HG03135 (cell line): ENCODE measurements at regions not wholly inside any gene's neighbourhood (a gene's known extent, or its start where the extent isn't known, plus 50 kb on each side); places are given as distances from the start of the nearest gene placed in this dataset.

Experiments used
- ATAC-seq: cut with Tn5 transposase; IDR thresholded peaks from one replicate; pipeline ENCODE4 v1.9.1; 2021; ENCODE audit warnings: mild to moderate bottlenecking, moderate library complexity; ENCODE audit not compliant: unreplicated experiment

GRCh38 chr4:114509340-114509739, 89.3 kb upstream of the UGT8 start:
- no peak for ATAC-seq

DNA sequence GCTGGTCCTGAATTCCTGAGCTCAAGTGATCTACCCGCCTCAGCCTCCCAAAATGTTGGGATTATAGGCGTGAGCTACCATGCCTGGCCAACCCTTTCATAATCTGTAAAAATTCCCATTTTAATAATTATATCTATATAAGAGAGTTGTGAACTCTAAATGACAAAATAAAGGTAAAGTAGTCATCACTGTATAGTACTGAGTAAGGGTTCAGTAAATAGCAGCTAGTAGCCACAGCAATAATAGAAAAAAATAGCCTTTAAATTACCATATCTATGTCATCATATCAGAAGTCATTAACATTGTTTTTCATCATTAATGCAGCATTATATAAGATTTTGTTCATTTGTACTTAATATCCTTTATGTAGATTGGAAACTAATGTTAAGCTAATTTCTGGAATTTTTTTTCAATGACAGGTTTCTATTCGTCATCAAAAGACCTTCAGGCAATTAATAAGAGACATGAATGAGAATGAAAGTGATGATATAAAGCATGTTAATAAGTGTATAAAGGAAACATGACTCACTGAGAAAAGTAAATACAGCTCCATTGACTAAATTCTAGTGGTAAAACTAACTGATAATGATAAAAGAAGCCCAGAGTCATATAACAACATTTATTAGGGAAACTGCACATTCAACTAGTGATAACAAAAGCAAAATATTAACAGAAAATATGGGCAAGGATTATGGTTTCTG, 85.9 kb upstream of the UGT8 start:
- no peak for ATAC-seq

- no peak for ATAC-seq
Observed at GRCh38 chr4:114519368-114519767, 79.2 kb upstream of the UGT8 start.

- ATAC-seq, result no peak
Observed at GRCh38 chr4:114527170-114527569, 71.4 kb upstream of the UGT8 start.

- ATAC-seq, result no peak
Observed at GRCh38 chr4:114527637-114528036, 71.0 kb upstream of the UGT8 start.

- no peak for ATAC-seq
Observed at GRCh38 chr4:114535725-114536124, 62.9 kb upstream of the UGT8 start.

DNA sequence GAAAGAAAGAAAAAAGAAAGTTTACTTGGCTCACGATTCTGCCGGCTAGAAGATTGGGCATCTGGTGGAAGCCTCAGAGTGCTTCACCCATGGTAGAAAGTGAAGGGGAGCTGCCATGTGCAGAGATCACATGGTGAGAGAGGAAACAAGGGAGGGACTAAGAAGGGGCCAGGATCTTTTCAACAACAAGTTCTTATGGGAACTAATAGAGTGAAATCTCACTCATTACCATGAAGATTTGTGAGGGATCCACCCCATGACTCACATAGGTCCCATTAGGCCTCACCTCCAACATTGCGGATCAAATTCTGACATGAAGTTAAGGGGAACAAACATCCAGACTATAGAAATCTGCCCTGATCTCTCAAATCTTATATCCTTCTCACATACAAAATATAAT, 61.3 kb upstream of the UGT8 start:
- ATAC-seq, result no peak

DNA sequence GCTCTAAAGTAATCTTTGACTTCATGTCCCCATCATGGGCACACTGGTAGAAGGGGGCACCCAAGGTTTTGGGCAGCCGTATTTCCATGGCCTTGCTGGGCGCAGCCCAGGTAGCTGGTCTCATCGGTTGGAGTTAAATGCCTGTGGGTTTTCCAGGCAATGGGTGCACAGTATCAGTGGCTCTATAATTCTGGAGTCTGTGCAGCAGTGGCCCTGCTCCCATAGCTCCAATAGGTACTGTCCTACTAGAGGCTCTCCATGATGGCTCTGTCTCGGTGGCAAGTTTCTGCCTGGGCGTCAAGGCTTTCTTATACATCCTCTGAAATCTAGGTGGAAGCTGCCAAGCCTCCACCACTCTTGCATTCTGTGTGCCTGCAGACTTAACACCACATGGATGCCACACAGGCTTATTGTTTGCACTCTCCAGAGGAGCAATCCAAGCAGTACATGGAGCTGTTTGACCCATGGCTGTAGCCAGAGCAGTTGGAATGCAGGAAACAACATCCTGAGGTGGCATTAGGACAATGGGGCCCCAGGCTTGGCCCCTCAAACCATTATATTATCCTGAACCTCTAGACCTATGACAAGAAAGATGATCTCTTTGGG, 60.5 kb upstream of the UGT8 start:
- ATAC-seq, result no peak

GRCh38 chr4:114539985-114540384, 58.6 kb upstream of the UGT8 start:
- ATAC-seq, result no peak

- ATAC-seq, result no peak
Observed at GRCh38 chr4:114547340-114548134, 51.1 kb upstream of the UGT8 start.
